HG02763 (cell line): ENCODE measurements at regions not wholly inside any gene's neighbourhood (a gene's known extent, or its start where the extent isn't known, plus 50 kb on each side); places are given as distances from the start of the nearest gene placed in this dataset.
"Not testable (repeated sequence)": the region's sequence is repeated elsewhere in the genome, so short reads cannot be mapped to it uniquely, and the experiment has no call there.

ENCODE experiments used
- ATAC-seq: cut with Tn5 transposase; IDR thresholded peaks from one replicate; pipeline ENCODE4 v1.9.1; 2021; ENCODE audit warnings: mild to moderate bottlenecking, moderate library complexity; ENCODE audit not compliant: unreplicated experiment

GRCh38 chr2:194870974-194871535, 786.0 kb upstream of the SLC39A10 start:
- ATAC-seq = no peak

- no peak for ATAC-seq
Measured at GRCh38 chr2:194867328-194867727, 789.7 kb upstream of the SLC39A10 start.

- ATAC-seq = no peak
Measured at GRCh38 chr2:194854941-194855340, 802.1 kb upstream of the SLC39A10 start.

- ATAC-seq = no peak
Measured at GRCh38 chr2:194842871-194843270, 814.2 kb upstream of the SLC39A10 start.

GRCh38 chr2:194834371-194834770, 822.7 kb upstream of the SLC39A10 start:
- ATAC-seq = not testable (repeated sequence)

- ATAC-seq = no peak
Measured at GRCh38 chr2:194826241-194826640, 830.8 kb upstream of the SLC39A10 start.

GRCh38 chr2:194824450-194824849, 832.6 kb upstream of the SLC39A10 start:
- ATAC-seq = no peak

- no peak for ATAC-seq
Measured at GRCh38 chr2:194822657-194823056, 834.4 kb upstream of the SLC39A10 start.

GRCh38 chr2:194822097-194822496, 834.9 kb upstream of the SLC39A10 start:
- no peak for ATAC-seq

- ATAC-seq = no peak
Measured at GRCh38 chr2:194819367-194819766, 837.7 kb upstream of the SLC39A10 start.

- ATAC-seq = no peak
Measured at GRCh38 chr2:194815475-194815874, 841.6 kb upstream of the SLC39A10 start.

GRCh38 chr2:194802589-194802988, 854.4 kb upstream of the SLC39A10 start:
- no peak for ATAC-seq

- not testable (repeated sequence) for ATAC-seq
Measured at GRCh38 chr2:194787071-194787470, 870.0 kb upstream of the SLC39A10 start.

GRCh38 chr2:194771394-194771793, 885.6 kb upstream of the SLC39A10 start:
- not testable (repeated sequence) for ATAC-seq

GRCh38 chr2:194769030-194769429, 888.0 kb upstream of the SLC39A10 start:
- no peak for ATAC-seq

GRCh38 chr2:194765723-194766122, 891.3 kb upstream of the SLC39A10 start:
- ATAC-seq = no peak

GRCh38 chr2:194750926-194751325, 906.1 kb upstream of the SLC39A10 start:
- ATAC-seq = no peak

- no peak for ATAC-seq
Measured at GRCh38 chr2:194745557-194746146, 911.4 kb upstream of the SLC39A10 start.

- ATAC-seq = no peak
Measured at GRCh38 chr2:194742706-194743105, 914.3 kb upstream of the SLC39A10 start.

- ATAC-seq = no peak
Measured at GRCh38 chr2:194739217-194739616, 917.8 kb upstream of the SLC39A10 start.

- ATAC-seq = no peak
Measured at GRCh38 chr2:194735837-194736542, 921.0 kb upstream of the SLC39A10 start.

GRCh38 chr2:194730266-194730665, 926.8 kb upstream of the SLC39A10 start:
- ATAC-seq = no peak
